HL-60 (cell line): ENCODE measurements at regions not wholly inside any gene's neighbourhood (a gene's known extent, or its start where the extent isn't known, plus 50 kb on each side); places are given as distances from the start of the nearest gene placed in this dataset.

Source experiments
- DNase-seq, 2 experiments: peaks; one replicate each; pipeline ENCODE4 v3.0.0-alpha.2; 2010 to 2020; ENCODE audit warnings: low read depth in 1 of 2, low spot score in 1 of 2
- H3K27ac ChIP-seq: fragments of 250-450 bp; sonication (Bioruptor Pico); replicated peaks from 2 replicates; pipeline ENCODE4 v1.5.1; 2020; ENCODE audit warnings: mild to moderate bottlenecking, moderate library complexity
- H3K27me3 ChIP-seq: fragments of 250-450 bp; sonication (Bioruptor Pico); 2 replicates; pipeline ENCODE4 v1.5.1; 2021; ENCODE audit warnings: mild to moderate bottlenecking, moderate library complexity; ENCODE audit not compliant: insufficient read depth, poor library complexity, severe bottlenecking
- H3K4me3 ChIP-seq: replicated peaks from 2 replicates; pipeline ENCODE4 v1.5.1; 2011; ENCODE audit warnings: mild to moderate bottlenecking, control low read depth, low read length; ENCODE audit not compliant: insufficient read depth
- CTCF ChIP-seq: IDR thresholded peaks from one replicate; pipeline ENCODE4 v1.5.1; 2011; ENCODE audit warnings: low read length, control low read depth, inconsistent platforms; ENCODE audit not compliant: insufficient read depth
- GABPA ChIP-seq: IDR thresholded peaks from 2 replicates; pipeline ENCODE4 v1.6.1; 2012; ENCODE audit warnings: low read depth
- POLR2AphosphoS5 ChIP-seq: IDR thresholded peaks from 2 replicates; pipeline ENCODE4 v1.6.1; 2012; ENCODE audit warnings: low read depth
- REST ChIP-seq: IDR thresholded peaks from 2 replicates; pipeline ENCODE4 v1.6.1; 2012; ENCODE audit warnings: low read depth; ENCODE audit not compliant: insufficient replicate concordance
- SPI1 ChIP-seq: IDR thresholded peaks from 2 replicates; pipeline ENCODE4 v1.6.1; 2012; ENCODE audit warnings: low read depth, mild to moderate bottlenecking, borderline replicate concordance

- TF ChIP-seq POLR2AphosphoS5 (no peak), SPI1 (no peak), GABPA (no peak), REST (no peak), CTCF (no peak)
- H3K27ac ChIP-seq = no peak overlapping the region
- H3K27me3 ChIP-seq = peaks cover 2% of the 10 kb centered on the region
- no peak overlapping the region for H3K4me3 ChIP-seq
- DNase-seq = no peak
Observed at GRCh38 chr6:44528716-44529115, 141.2 kb downstream of the CDC5L start.

GRCh38 chr6:44529146-44529905, 141.8 kb downstream of the CDC5L start:
- no peak overlapping the region for H3K4me3 ChIP-seq
- H3K27ac ChIP-seq = no peak overlapping the region
- DNase-seq = no peak
- H3K27me3 ChIP-seq = peaks cover 1% of the 10 kb centered on the region
- no peak for TF ChIP-seq CTCF
- no peak for TF ChIP-seq REST
- no peak for TF ChIP-seq SPI1
- TF ChIP-seq GABPA = no peak
- TF ChIP-seq POLR2AphosphoS5 = no peak

- TF ChIP-seq REST (no peak), GABPA (no peak), SPI1 (no peak), CTCF (no peak), POLR2AphosphoS5 (no peak)
- no peak for DNase-seq
- Histone ChIP-seq H3K4me3 (no peak overlapping the region), H3K27me3 (no peaks in the 10 kb centered on the region), H3K27ac (no peak overlapping the region)
Observed at GRCh38 chr6:44530209-44530909, 142.9 kb downstream of the CDC5L start.
